OCI-LY3 (cell line): ENCODE measurements at regions not wholly inside any gene's neighbourhood (a gene's known extent, or its start where the extent isn't known, plus 50 kb on each side); places are given as distances from the start of the nearest gene placed in this dataset.

Experiments
- H2AFZ ChIP-seq: fragments of 200-600, 300-600 bp; shearing (Covaris generic); 2 replicates; pipeline ENCODE4 v1.6.0; 2014; ENCODE audit warnings: antibody characterized with exemption, low read depth, low read length
- H3K27ac ChIP-seq: fragments of 200-600, 300-600 bp; sonication (generic); 2 replicates; pipeline ENCODE4 v1.5.1; 2014; ENCODE audit warnings: mild to moderate bottlenecking, low read length, moderate library complexity, mixed read lengths
- H3K27me3 ChIP-seq: fragments of 200-600, 300-600 bp; sonication (generic); 2 replicates; pipeline ENCODE4 v1.6.1; 2014; ENCODE audit warnings: low read depth, low read length, mixed read lengths
- H3K36me3 ChIP-seq: fragments of 200-600, 300-600 bp; sonication (generic); replicated peaks from 2 replicates; pipeline ENCODE3; 2014; ENCODE audit warnings: low read depth, low read length, mixed read lengths
- H3K4me1 ChIP-seq: fragments of 300-600, 200-600 bp; sonication (generic); 2 replicates; pipeline ENCODE4 v1.6.1; 2014; ENCODE audit warnings: low read length, mixed read lengths
- H3K4me2 ChIP-seq: fragments of 200-600, 300-600 bp; sonication (generic); 2 replicates; pipeline ENCODE4 v1.6.1; 2014; ENCODE audit warnings: low read length, mixed read lengths
- H3K4me3 ChIP-seq: fragments of 300-600, 200-600 bp; sonication (generic); 2 replicates; pipeline ENCODE4 v1.5.1; 2014; ENCODE audit warnings: antibody characterized with exemption, mild to moderate bottlenecking, low read length, moderate library complexity
- H3K79me2 ChIP-seq: fragments of 300-600, 200-600 bp; shearing (Covaris generic); 2 replicates; pipeline ENCODE4 v1.6.1; 2014; ENCODE audit warnings: mild to moderate bottlenecking, low read length, mixed read lengths
- H3K9ac ChIP-seq: fragments of 300-600, 200-600 bp; shearing (Covaris generic); 2 replicates; pipeline ENCODE4 v1.6.0; 2014; ENCODE audit warnings: mild to moderate bottlenecking, low read length, moderate library complexity
- H3K9me3 ChIP-seq: fragments of 200-600, 300-600 bp; shearing (Covaris generic); 2 replicates; pipeline ENCODE4 v1.6.1; 2014; ENCODE audit warnings: low read length, mixed read lengths; ENCODE audit not compliant: insufficient read depth
- H4K20me1 ChIP-seq: fragments of 200-600, 300-600 bp; sonication (generic); 2 replicates; pipeline ENCODE4 v1.6.1; 2016; ENCODE audit warnings: low read length, mixed read lengths; ENCODE audit not compliant: insufficient read depth
- EZH2phosphoT487 ChIP-seq: fragments of 200-600 bp; shearing (Covaris generic); IDR thresholded peaks from 2 replicates; pipeline ENCODE4 v1.6.1; 2018; ENCODE audit warnings: antibody characterized with exemption, mixed run types, low read depth
- TF ChIP-seq, protein P1 (sequence below): fragments of 200-600, 300-600 bp; sonication (generic); IDR thresholded peaks from 2 replicates; pipeline ENCODE4 v1.5.1; 2014; ENCODE audit warnings: antibody characterized with exemption, low read length, low read depth

DNA sequence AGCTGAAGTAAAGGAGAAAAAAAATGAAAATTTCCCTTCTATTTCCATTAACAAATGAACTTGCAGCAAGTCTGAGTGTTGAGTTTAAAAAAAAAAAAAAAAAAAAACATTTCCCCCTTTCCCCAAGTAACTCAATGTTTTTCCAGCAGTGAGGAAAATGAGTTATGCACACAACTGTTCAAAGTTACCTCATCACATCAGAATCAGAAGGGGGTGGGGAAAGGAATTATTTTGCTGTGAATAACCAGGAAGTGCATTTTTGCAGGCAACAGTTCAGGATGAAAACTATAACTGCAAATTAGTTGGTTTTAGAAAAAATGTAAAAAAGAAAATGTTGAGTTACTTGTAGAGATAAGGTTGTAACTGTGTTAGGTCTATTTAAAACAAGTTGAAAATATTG is 568.9 kb upstream of the CITED2 start:
- H3K4me1 ChIP-seq, result peaks cover 16% of the 10 kb centered on the region
- no peak for TF ChIP-seq EZH2phosphoT487
- TF ChIP-seq, protein P1, sequence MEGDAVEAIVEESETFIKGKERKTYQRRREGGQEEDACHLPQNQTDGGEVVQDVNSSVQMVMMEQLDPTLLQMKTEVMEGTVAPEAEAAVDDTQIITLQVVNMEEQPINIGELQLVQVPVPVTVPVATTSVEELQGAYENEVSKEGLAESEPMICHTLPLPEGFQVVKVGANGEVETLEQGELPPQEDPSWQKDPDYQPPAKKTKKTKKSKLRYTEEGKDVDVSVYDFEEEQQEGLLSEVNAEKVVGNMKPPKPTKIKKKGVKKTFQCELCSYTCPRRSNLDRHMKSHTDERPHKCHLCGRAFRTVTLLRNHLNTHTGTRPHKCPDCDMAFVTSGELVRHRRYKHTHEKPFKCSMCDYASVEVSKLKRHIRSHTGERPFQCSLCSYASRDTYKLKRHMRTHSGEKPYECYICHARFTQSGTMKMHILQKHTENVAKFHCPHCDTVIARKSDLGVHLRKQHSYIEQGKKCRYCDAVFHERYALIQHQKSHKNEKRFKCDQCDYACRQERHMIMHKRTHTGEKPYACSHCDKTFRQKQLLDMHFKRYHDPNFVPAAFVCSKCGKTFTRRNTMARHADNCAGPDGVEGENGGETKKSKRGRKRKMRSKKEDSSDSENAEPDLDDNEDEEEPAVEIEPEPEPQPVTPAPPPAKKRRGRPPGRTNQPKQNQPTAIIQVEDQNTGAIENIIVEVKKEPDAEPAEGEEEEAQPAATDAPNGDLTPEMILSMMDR, result no peak
- no peaks in the 10 kb centered on the region for H3K36me3 ChIP-seq
- H3K27ac ChIP-seq, result no peak overlapping the region
- H3K4me2 ChIP-seq, result no peak overlapping the region
- H3K4me3 ChIP-seq, result no peak overlapping the region
- H3K27me3 ChIP-seq, result no peaks in the 10 kb centered on the region
- H3K9me3 ChIP-seq, result no peaks in the 10 kb centered on the region
- no peaks in the 10 kb centered on the region for H3K79me2 ChIP-seq
- no peak overlapping the region for H3K9ac ChIP-seq
- H2AFZ ChIP-seq, result no peak overlapping the region
- no peaks in the 10 kb centered on the region for H4K20me1 ChIP-seq

GRCh38 chr6:139942331-139942730 is 567.9 kb upstream of the CITED2 start:
- Histone ChIP-seq H3K4me1 (peaks cover 16% of the 10 kb centered on the region), H3K4me2 (no peak overlapping the region), H3K4me3 (no peak overlapping the region), H3K36me3 (no peaks in the 10 kb centered on the region), H2AFZ (no peak overlapping the region), H3K27ac (no peak overlapping the region), H3K27me3 (no peaks in the 10 kb centered on the region), H3K79me2 (no peaks in the 10 kb centered on the region), H3K9me3 (no peaks in the 10 kb centered on the region), H4K20me1 (no peaks in the 10 kb centered on the region), H3K9ac (no peak overlapping the region)
- no peak for TF ChIP-seq EZH2phosphoT487
- TF ChIP-seq, protein P1, result no peak

DNA sequence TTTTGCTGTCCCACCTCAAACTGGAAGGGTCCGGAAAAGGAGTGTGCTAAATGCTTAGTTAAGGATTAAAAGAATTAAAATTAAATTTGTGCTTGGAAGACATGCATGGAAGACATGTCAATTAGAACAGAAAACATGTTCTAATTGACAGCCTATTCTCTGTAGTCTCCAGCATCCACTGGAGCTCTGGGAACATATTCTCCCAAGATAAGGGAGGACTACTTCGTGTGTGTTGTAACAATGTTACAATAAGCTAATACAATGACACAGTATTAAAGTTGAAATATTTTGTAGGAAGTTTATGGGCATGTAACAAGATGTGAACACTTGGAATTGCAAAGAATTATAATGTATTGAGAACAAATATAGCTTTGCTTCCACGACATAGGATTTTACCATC is 567.4 kb upstream of the CITED2 start:
- Histone ChIP-seq H3K79me2 (no peaks in the 10 kb centered on the region), H2AFZ (no peak overlapping the region), H3K9ac (no peak overlapping the region), H3K27me3 (no peaks in the 10 kb centered on the region), H4K20me1 (no peaks in the 10 kb centered on the region), H3K4me2 (no peak overlapping the region), H3K36me3 (no peaks in the 10 kb centered on the region), H3K4me3 (no peak overlapping the region), H3K27ac (no peak overlapping the region), H3K9me3 (no peaks in the 10 kb centered on the region), H3K4me1 (peaks cover 16% of the 10 kb centered on the region)
- no peak for TF ChIP-seq EZH2phosphoT487
- TF ChIP-seq, protein P1, result no peak

GRCh38 chr6:139940741-139941729 is 566.6 kb upstream of the CITED2 start:
- H2AFZ ChIP-seq, result 0 out of 2 replicates have a peak overlapping the region, but pooled peaks have one; percentile 27
- H3K9me3 ChIP-seq, result no peaks in the 10 kb centered on the region
- no peaks in the 10 kb centered on the region for H3K36me3 ChIP-seq
- H3K79me2 ChIP-seq, result no peaks in the 10 kb centered on the region
- no peaks in the 10 kb centered on the region for H4K20me1 ChIP-seq
- peaks cover 16% of the 10 kb centered on the region for H3K4me1 ChIP-seq
- H3K4me3 ChIP-seq, result peak overlapping the region; percentile 48
- peak overlapping the region; percentile 70 for H3K4me2 ChIP-seq
- H3K27me3 ChIP-seq, result no peaks in the 10 kb centered on the region
- peak overlapping the region; percentile 39 for H3K27ac ChIP-seq
- no peak overlapping the region; the same call in 1 of the 2 replicates for H3K9ac ChIP-seq
- TF ChIP-seq, protein P1, result no peak
- no peak for TF ChIP-seq EZH2phosphoT487
